OCI-LY7 (cell line): ENCODE measurements at regions not wholly inside any gene's neighbourhood (a gene's known extent, or its start where the extent isn't known, plus 50 kb on each side); places are given as distances from the start of the nearest gene placed in this dataset.

ENCODE experiments used
- BruUV-seq: library from RNA; stranded (reverse); fragments of 400-500 nt; replicated peaks from 2 replicates; lab custom pipeline; 2021; lab: Mats Ljungman, UMichigan
- CTCF ChIA-PET: fragments of 300-600 bp; sonication (Branson Sonifier 250); formaldehyde crosslinking; loops from one replicate; lab custom pipeline; 2022; ENCODE audit warnings: antibody characterized with exemption; ENCODE audit not compliant: unreplicated experiment; lab: Charles Lee
- POLR2A ChIA-PET: fragments of 300-600 bp; sonication (Branson Sonifier 250); formaldehyde crosslinking; loops from one replicate; lab custom pipeline; 2022; ENCODE audit warnings: antibody characterized with exemption; lab: Charles Lee
- DNase-seq: peaks from one replicate; pipeline ENCODE4 v3.0.0-alpha.2; 2015; ENCODE audit warnings: low spot score
- H2AFZ ChIP-seq: fragments of 200-600 bp; sonication (generic), shearing (Covaris generic); 2 replicates; pipeline ENCODE4 v1.6.1; 2014; ENCODE audit warnings: mild to moderate bottlenecking, antibody characterized with exemption, low read length, moderate library complexity
- H3K27ac ChIP-seq: fragments of 200-600 bp; sonication (generic); 2 replicates; pipeline ENCODE4 v1.5.1; 2014; ENCODE audit warnings: mixed run types, low read depth, mild to moderate bottlenecking, moderate library complexity, low read length, inconsistent platforms; ENCODE audit not compliant: poor library complexity, severe bottlenecking
- H3K36me3 ChIP-seq: fragments of 200-600 bp; sonication (generic); 2 replicates; pipeline ENCODE4 v1.6.1; 2014; ENCODE audit warnings: mild to moderate bottlenecking, antibody characterized with exemption, low read length, moderate library complexity, mixed read lengths; ENCODE audit not compliant: insufficient read depth
- H3K4me1 ChIP-seq: fragments of 200-600 bp; sonication (generic); 2 replicates; pipeline ENCODE4 v1.5.1; 2014; ENCODE audit warnings: mild to moderate bottlenecking, low read length; ENCODE audit not compliant: insufficient read depth, poor library complexity, severe bottlenecking
- H3K4me2 ChIP-seq: fragments of 200-600 bp; sonication (generic); 2 replicates; pipeline ENCODE4 v1.6.1; 2014; ENCODE audit warnings: mild to moderate bottlenecking, low read length
- H3K4me3 ChIP-seq: fragments of 200-600 bp; sonication (generic); 2 replicates; pipeline ENCODE4 v1.5.1; 2014; ENCODE audit warnings: mild to moderate bottlenecking, low read depth, low read length; ENCODE audit not compliant: poor library complexity, severe bottlenecking
- H3K79me2 ChIP-seq: fragments of 200-600 bp; sonication (generic); 2 replicates; pipeline ENCODE4 v1.6.1; 2016; ENCODE audit warnings: low read depth, mild to moderate bottlenecking, low read length, moderate library complexity, mixed read lengths; ENCODE audit not compliant: insufficient read depth
- H3K9me2 ChIP-seq: fragments of 200-600 bp; sonication (generic); 2 replicates; pipeline ENCODE4 v1.6.1; 2016; ENCODE audit warnings: mild to moderate bottlenecking, low read length, mixed read lengths; ENCODE audit not compliant: insufficient read depth
- H3K9me3 ChIP-seq: fragments of 200-600 bp; sonication (generic); 2 replicates; pipeline ENCODE4 v1.6.1; 2014; ENCODE audit warnings: mild to moderate bottlenecking, mixed run types, low read length, mixed read lengths
- H4K20me1 ChIP-seq: fragments of 200-600 bp; sonication (generic); 2 replicates; pipeline ENCODE4 v1.6.1; 2014; ENCODE audit warnings: mild to moderate bottlenecking, antibody characterized with exemption, low read length, moderate library complexity, mixed read lengths; ENCODE audit not compliant: insufficient read depth
- EZH2phosphoT487 ChIP-seq: fragments of 200-600 bp; sonication (generic); IDR thresholded peaks from 2 replicates; pipeline ENCODE4 v1.6.1; 2018; ENCODE audit warnings: low read depth, borderline replicate concordance, mild to moderate bottlenecking, mixed run types, antibody characterized with exemption, low read length, moderate library complexity, mixed read lengths
- intact Hi-C: fragments of 100-400 bp; cut with micrococcal nuclease; formaldehyde crosslinking; loops from one replicate; pipeline ENCODE4 v1.10.0; 2022; ENCODE audit not compliant: unreplicated experiment
- TF ChIP-seq, protein P1 (sequence below): fragments of 200-600 bp; sonication (generic); conservative IDR thresholded peaks from 2 replicates; pipeline ENCODE4 v1.5.1; 2014; ENCODE audit warnings: mild to moderate bottlenecking, antibody characterized with exemption, low read length, moderate library complexity, mixed read lengths

- Histone ChIP-seq H3K4me1 (no peaks in the 10 kb centered on the region), H3K4me2 (no peak overlapping the region), H4K20me1 (no peaks in the 10 kb centered on the region), H3K9me2 (no peaks in the 10 kb centered on the region), H3K4me3 (no peak overlapping the region), H3K9me3 (no peaks in the 10 kb centered on the region), H3K79me2 (no peaks in the 10 kb centered on the region), H3K27ac (no peak overlapping the region), H3K36me3 (no peaks in the 10 kb centered on the region), H2AFZ (no peak overlapping the region)
- ChIA-PET POLR2A (no interaction called here), CTCF (no interaction called here)
- intact Hi-C loops: loop anchor here (10.0 kb wide), 1 partner anchor 175 kb away; no protein-coding TSS in a partner anchor
- no TSS peak for BruUV-seq
- DNase-seq: no peak
- TF ChIP-seq EZH2phosphoT487: no peak
- TF ChIP-seq, protein P1, sequence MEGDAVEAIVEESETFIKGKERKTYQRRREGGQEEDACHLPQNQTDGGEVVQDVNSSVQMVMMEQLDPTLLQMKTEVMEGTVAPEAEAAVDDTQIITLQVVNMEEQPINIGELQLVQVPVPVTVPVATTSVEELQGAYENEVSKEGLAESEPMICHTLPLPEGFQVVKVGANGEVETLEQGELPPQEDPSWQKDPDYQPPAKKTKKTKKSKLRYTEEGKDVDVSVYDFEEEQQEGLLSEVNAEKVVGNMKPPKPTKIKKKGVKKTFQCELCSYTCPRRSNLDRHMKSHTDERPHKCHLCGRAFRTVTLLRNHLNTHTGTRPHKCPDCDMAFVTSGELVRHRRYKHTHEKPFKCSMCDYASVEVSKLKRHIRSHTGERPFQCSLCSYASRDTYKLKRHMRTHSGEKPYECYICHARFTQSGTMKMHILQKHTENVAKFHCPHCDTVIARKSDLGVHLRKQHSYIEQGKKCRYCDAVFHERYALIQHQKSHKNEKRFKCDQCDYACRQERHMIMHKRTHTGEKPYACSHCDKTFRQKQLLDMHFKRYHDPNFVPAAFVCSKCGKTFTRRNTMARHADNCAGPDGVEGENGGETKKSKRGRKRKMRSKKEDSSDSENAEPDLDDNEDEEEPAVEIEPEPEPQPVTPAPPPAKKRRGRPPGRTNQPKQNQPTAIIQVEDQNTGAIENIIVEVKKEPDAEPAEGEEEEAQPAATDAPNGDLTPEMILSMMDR: no peak
Observed at GRCh38 chr4:4659871-4660651, 118.2 kb upstream of the STX18 start.

DNA sequence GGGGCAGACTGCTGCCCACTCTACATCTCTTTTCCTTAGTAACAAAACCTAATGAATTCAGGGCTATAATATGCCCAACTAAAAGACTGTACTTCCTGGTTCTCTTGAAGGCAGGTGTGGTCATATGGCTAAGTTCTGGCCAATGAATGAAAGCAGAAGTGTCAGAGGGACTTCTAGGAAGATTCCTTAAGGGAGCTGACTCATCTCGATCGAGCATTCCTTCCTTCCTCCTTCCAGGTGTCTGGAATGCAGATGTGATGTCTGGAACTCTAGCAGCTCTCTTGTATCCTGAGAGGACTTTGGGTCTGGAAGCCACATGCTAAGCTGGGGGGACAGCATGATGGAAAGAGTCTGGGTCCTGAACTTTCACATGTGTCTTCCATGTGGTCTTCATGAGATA lies 116.2 kb upstream of the STX18 start:
- Histone ChIP-seq H3K4me2 (no peak overlapping the region), H3K9me2 (no peaks in the 10 kb centered on the region), H4K20me1 (no peaks in the 10 kb centered on the region), H3K79me2 (no peaks in the 10 kb centered on the region), H3K9me3 (no peaks in the 10 kb centered on the region), H3K27ac (no peak overlapping the region), H3K36me3 (peaks cover under 1% of the 10 kb centered on the region; the same call in 1 of the 2 replicates), H3K4me1 (no peaks in the 10 kb centered on the region), H2AFZ (no peak overlapping the region), H3K4me3 (no peak overlapping the region)
- POLR2A ChIA-PET: no interaction called here
- TF ChIP-seq, protein P1: no peak
- TF ChIP-seq EZH2phosphoT487: no peak
- BruUV-seq: no TSS peak
- CTCF ChIA-PET: no interaction called here
- DNase-seq: no peak
- intact Hi-C loops: loop anchor here (10.0 kb wide), 1 partner anchor 173 kb away; no protein-coding TSS in a partner anchor

GRCh38 chr4:4656977-4657376 lies 115.1 kb upstream of the STX18 start:
- no peaks in the 10 kb centered on the region for H3K9me3 ChIP-seq
- CTCF ChIA-PET: no interaction called here
- H3K4me2 ChIP-seq: no peak overlapping the region

More at GRCh38 chr4:4656977-4657376, 115.1 kb upstream of the STX18 start:
- no peak overlapping the region for H3K27ac ChIP-seq
- peaks cover 4% of the 10 kb centered on the region; the same call in 1 of the 2 replicates for H3K36me3 ChIP-seq
- intact Hi-C loops: loop anchor here (10.0 kb wide), 1 partner anchor 172 kb away; no protein-coding TSS in a partner anchor
- no peaks in the 10 kb centered on the region for H3K79me2 ChIP-seq
- POLR2A ChIA-PET: no interaction called here
- H4K20me1 ChIP-seq: no peaks in the 10 kb centered on the region
- TF ChIP-seq, protein P1: no peak
- no peak for TF ChIP-seq EZH2phosphoT487
- no TSS peak for BruUV-seq
- H3K4me1 ChIP-seq: no peaks in the 10 kb centered on the region
- no peak for DNase-seq
- H3K9me2 ChIP-seq: no peaks in the 10 kb centered on the region
- no peak overlapping the region for H3K4me3 ChIP-seq
- no peak overlapping the region for H2AFZ ChIP-seq
